Neuronal stem cell (in vitro differentiated cells): ENCODE measurements at regions not wholly inside any gene's neighbourhood (a gene's known extent, or its start where the extent isn't known, plus 50 kb on each side); places are given as distances from the start of the nearest gene placed in this dataset.

ENCODE experiments used
- DNase-seq: peaks from one replicate; pipeline ENCODE4 v3.0.0-alpha.2; 2013; ENCODE audit warnings: low spot score
- H2AFZ ChIP-seq: one replicate; pipeline ENCODE4 v1.6.1; 2013; ENCODE audit warnings: mild to moderate bottlenecking, low read length, inconsistent platforms
- H2AK5ac ChIP-seq: 2 replicates; pipeline ENCODE4 v1.6.1; 2013; ENCODE audit warnings: low read depth, mild to moderate bottlenecking, inconsistent platforms, low read length, moderate library complexity, mixed read lengths
- H2BK120ac ChIP-seq: 2 replicates; pipeline ENCODE4 v1.6.1; 2013; ENCODE audit warnings: low read depth, mild to moderate bottlenecking, inconsistent platforms, low read length, moderate library complexity, mixed read lengths
- H2BK12ac ChIP-seq: one replicate; pipeline ENCODE4 v1.6.1; 2013; ENCODE audit warnings: low read length, inconsistent platforms
- H2BK15ac ChIP-seq: 2 replicates; pipeline ENCODE4 v1.6.1; 2013; ENCODE audit warnings: mild to moderate bottlenecking, low read length, inconsistent platforms, mixed read lengths
- H2BK5ac ChIP-seq: one replicate; pipeline ENCODE4 v1.6.1; 2013; ENCODE audit warnings: inconsistent platforms, mild to moderate bottlenecking, low read length, moderate library complexity
- H3K14ac ChIP-seq: one replicate; pipeline ENCODE4 v1.6.1; 2013; ENCODE audit warnings: low read length, inconsistent platforms
- H3K18ac ChIP-seq: 2 replicates; pipeline ENCODE4 v1.6.1; 2013; ENCODE audit warnings: low read length, inconsistent platforms
- H3K23ac ChIP-seq: 2 replicates; pipeline ENCODE4 v1.6.1; 2013; ENCODE audit warnings: low read depth, mild to moderate bottlenecking, mixed read lengths, low read length, inconsistent platforms; ENCODE audit not compliant: poor library complexity
- H3K27ac ChIP-seq: replicated peaks from 3 replicates; pipeline ENCODE4 v1.5.1; 2013; ENCODE audit warnings: low read length, inconsistent platforms
- H3K27me3 ChIP-seq, 3 experiments: 2 replicates each; pipeline ENCODE4 v1.6.1; 2013; ENCODE audit warnings: low read length in 3 of 3, mild to moderate bottlenecking in 2 of 3, inconsistent platforms in 1 of 3, low read depth in 1 of 3, mixed read lengths in 1 of 3, moderate library complexity in 1 of 3; ENCODE audit not compliant: control insufficient read depth in 3 of 3, insufficient read depth in 3 of 3
- H3K36me3 ChIP-seq, 2 donors: replicated peaks in 1 of 2; 2 replicates each; pipeline ENCODE4 v1.6.1; 2013; ENCODE audit warnings: low read length in 2 of 2; ENCODE audit not compliant: control insufficient read depth in 2 of 2, insufficient read depth in 2 of 2
- H3K4ac ChIP-seq: 2 replicates; pipeline ENCODE4 v1.6.1; 2013; ENCODE audit warnings: inconsistent platforms, mild to moderate bottlenecking, low read length, moderate library complexity
- H3K4me1 ChIP-seq, 2 donors: 1 replicate in 1 of 2; 2 replicates in 1 of 2; pipeline ENCODE4 v1.6.1; 2013; ENCODE audit warnings: low read length in 2 of 2, low read depth in 1 of 2; ENCODE audit not compliant: control insufficient read depth in 2 of 2, insufficient read depth in 1 of 2
- H3K4me2 ChIP-seq: one replicate; pipeline ENCODE4 v1.6.1; 2013; ENCODE audit warnings: mild to moderate bottlenecking, low read length, inconsistent platforms; ENCODE audit not compliant: insufficient read depth, poor library complexity, severe bottlenecking
- H3K4me3 ChIP-seq, 2 donors: 2 replicates each; pipeline ENCODE4 v1.5.1; 2013; ENCODE audit warnings: low read length in 2 of 2, mild to moderate bottlenecking in 2 of 2, inconsistent platforms in 1 of 2, moderate library complexity in 1 of 2
- H3K79me1 ChIP-seq: one replicate; pipeline ENCODE4 v1.6.1; 2013; ENCODE audit warnings: low read depth, mild to moderate bottlenecking, inconsistent platforms, low read length, moderate library complexity
- H3K9ac ChIP-seq: one replicate; pipeline ENCODE4 v1.6.1; 2013; ENCODE audit warnings: mild to moderate bottlenecking, low read depth, low read length, inconsistent platforms; ENCODE audit not compliant: poor library complexity
- H3K9me3 ChIP-seq, 2 donors: replicated peaks in 1 of 2; 2 replicates each; pipeline versions ENCODE3 to v1.6.1; 2013; ENCODE audit warnings: low read length in 2 of 2, mild to moderate bottlenecking in 2 of 2, inconsistent platforms in 1 of 2, low read depth in 1 of 2, mixed read lengths in 1 of 2, moderate library complexity in 1 of 2; ENCODE audit not compliant: control insufficient read depth in 2 of 2, insufficient read depth in 1 of 2
- H4K8ac ChIP-seq: one replicate; pipeline ENCODE4 v1.6.1; 2013; ENCODE audit warnings: low read depth, mild to moderate bottlenecking, inconsistent platforms, low read length, moderate library complexity
- H4K91ac ChIP-seq: one replicate; pipeline ENCODE4 v1.6.1; 2013; ENCODE audit warnings: low read length, low read depth, mild to moderate bottlenecking, inconsistent platforms; ENCODE audit not compliant: poor library complexity
- WGBS, 2 donors: extraction: QIAGEN DNeasy Blood & Tissue Kit; methylation state at CpG; one replicate each; pipeline ENCODE4 v1.1.7; 2013; ENCODE audit warnings: missing lambda C conversion rate in 2 of 2, mixed read lengths in 1 of 2; ENCODE audit not compliant: insufficient read length in 2 of 2, insufficient replicate concordance in 1 of 2; ENCODE audit errors: extremely low coverage in 2 of 2; 5-methylcytosine and 5-hydroxymethylcytosine counted together

- H2BK120ac ChIP-seq, result no peak overlapping the region
- H3K14ac ChIP-seq, result no peak overlapping the region
- no peak overlapping the region for H3K18ac ChIP-seq
- no peak for DNase-seq
- H2BK5ac ChIP-seq, result no peak overlapping the region
- no peaks in the 10 kb centered on the region for H3K9me3 ChIP-seq
- no peak overlapping the region for H4K8ac ChIP-seq
- H3K23ac ChIP-seq, result no peak overlapping the region
- H2BK12ac ChIP-seq, result no peak overlapping the region
- no peak overlapping the region for H3K9ac ChIP-seq
- H3K79me1 ChIP-seq, result no peaks in the 10 kb centered on the region
- no peak overlapping the region for H3K27ac ChIP-seq
- H2AFZ ChIP-seq, result no peak overlapping the region
- H2AK5ac ChIP-seq, result no peak overlapping the region
- no peak overlapping the region for H3K4me2 ChIP-seq
- H3K4me3 ChIP-seq, result no peak overlapping the region
- no peaks in the 10 kb centered on the region for H3K27me3 ChIP-seq
- H2BK15ac ChIP-seq, result no peak overlapping the region
- H3K4me1 ChIP-seq, result peaks cover 0 to 3% of the 10 kb centered on the region in 2 donors
- H3K36me3 ChIP-seq, result peaks cover 0 to 2% of the 10 kb centered on the region in 2 donors
- no peak overlapping the region for H4K91ac ChIP-seq
- H3K4ac ChIP-seq, result no peak overlapping the region
Observed at GRCh38 chr9:71237051-71237450, 115.6 kb upstream of the TRPM3 start.

- Histone ChIP-seq H3K27ac (no peak overlapping the region), H3K4me2 (no peak overlapping the region), H4K8ac (no peak overlapping the region), H2BK15ac (no peak overlapping the region), H3K4ac (no peak overlapping the region), H2BK5ac (no peak overlapping the region), H3K23ac (no peak overlapping the region), H4K91ac (no peak overlapping the region), H2BK120ac (no peak overlapping the region), H3K18ac (no peak overlapping the region), H2AK5ac (no peak overlapping the region), H3K4me3 (no peak overlapping the region), H2AFZ (no peak overlapping the region), H3K9me3 (no peaks in the 10 kb centered on the region), H3K14ac (no peak overlapping the region), H3K27me3 (no peaks in the 10 kb centered on the region), H3K9ac (no peak overlapping the region), H3K79me1 (no peaks in the 10 kb centered on the region), H3K36me3 (peaks cover 0 to 2% of the 10 kb centered on the region in 2 donors), H2BK12ac (no peak overlapping the region), H3K4me1 (peaks cover 0 to 2% of the 10 kb centered on the region in 2 donors)
- WGBS, 2 donors, result no CpG with 5 or more reads among the region's 1 CpG
- DNase-seq, result no peak
Observed at GRCh38 chr9:71233646-71234045, 112.2 kb upstream of the TRPM3 start.

DNA sequence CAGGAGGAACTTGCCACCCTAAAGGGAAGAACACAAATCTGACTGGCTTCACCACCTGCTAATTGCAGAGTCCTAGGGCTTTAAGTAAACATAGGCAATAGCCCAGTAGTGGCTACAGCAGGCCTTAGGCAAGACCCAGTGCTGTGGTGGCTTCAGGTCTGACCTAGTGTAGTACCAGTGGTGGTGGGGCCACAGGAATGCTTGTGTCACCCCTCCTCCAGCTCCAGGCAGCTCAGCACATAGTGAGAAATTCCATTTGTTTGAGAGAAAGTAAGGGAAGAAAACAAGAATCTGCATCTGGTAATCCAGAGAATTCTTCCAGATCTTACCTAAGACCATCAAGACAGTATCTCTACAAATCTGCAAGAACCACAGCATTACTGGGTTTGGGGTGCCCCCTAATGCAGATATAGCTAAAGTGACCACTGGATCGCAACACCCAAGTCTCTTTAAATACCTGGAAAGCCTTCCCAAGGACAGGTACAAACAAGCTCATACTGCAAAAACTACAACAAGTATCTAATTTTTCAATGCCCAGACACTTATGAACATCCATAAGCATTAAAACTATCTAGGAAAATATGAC is 102.6 kb upstream of the TRPM3 start:
- Histone ChIP-seq H2BK5ac (no peak overlapping the region), H2AFZ (no peak overlapping the region), H2BK120ac (peak overlapping the region; percentile 9), H2BK12ac (peak overlapping the region; percentile 73), H3K4ac (no peak overlapping the region), H3K4me1 (peaks cover 0 to 7% of the 10 kb centered on the region in 2 donors), H3K18ac (peak overlapping the region; percentile 71), H3K27me3 (no peaks in the 10 kb centered on the region), H3K79me1 (no peaks in the 10 kb centered on the region), H3K36me3 (no peaks in the 10 kb centered on the region), H3K9ac (no peak overlapping the region), H3K4me3 (no peak overlapping the region), H2AK5ac (no peak overlapping the region), H2BK15ac (no peak overlapping the region), H4K91ac (no peak overlapping the region), H3K23ac (no peak overlapping the region), H3K14ac (peak overlapping the region; percentile 89), H3K9me3 (peaks cover 0 to 5% of the 10 kb centered on the region in 2 donors), H4K8ac (no peak overlapping the region), H3K4me2 (no peak overlapping the region), H3K27ac (no peak overlapping the region)
- DNase-seq, result no peak
- no CpG with 5 or more reads among the region's 1 CpG for WGBS, 2 donors

DNA sequence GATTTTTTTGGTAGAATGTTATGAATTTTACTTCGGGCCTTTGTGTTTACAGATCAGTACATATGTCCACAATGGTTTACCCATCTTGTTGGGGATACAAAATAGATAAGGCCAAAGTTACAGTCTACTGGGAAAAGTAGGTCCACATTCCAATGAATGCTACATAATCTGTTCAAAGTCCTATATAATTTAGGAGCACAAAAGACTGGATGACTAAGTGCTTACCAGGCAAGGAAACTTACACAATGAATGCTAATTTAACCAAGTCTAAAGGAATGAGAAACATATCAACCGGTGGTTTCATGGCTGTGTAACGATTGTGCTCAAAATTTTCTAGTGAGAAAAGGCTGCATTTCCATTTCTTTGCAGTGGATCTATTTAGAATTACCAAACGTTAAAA is 97.4 kb upstream of the TRPM3 start:
- no peak overlapping the region for H4K91ac ChIP-seq
- no peak overlapping the region for H3K23ac ChIP-seq
- no peak overlapping the region for H2BK120ac ChIP-seq
- no peak overlapping the region for H3K4me3 ChIP-seq
- H3K4me1 ChIP-seq, result peaks cover 4 to 21% of the 10 kb centered on the region in 2 donors
- no peak overlapping the region for H3K27ac ChIP-seq
- H2BK12ac ChIP-seq, result no peak overlapping the region
- no CpG with 5 or more reads among the region's 4 CpGs for WGBS, 2 donors
- H3K18ac ChIP-seq, result no peak overlapping the region
- no peak overlapping the region for H3K4ac ChIP-seq
- no peaks in the 10 kb centered on the region for H3K27me3 ChIP-seq
- H3K9me3 ChIP-seq, result peaks cover 0 to 14% of the 10 kb centered on the region in 2 donors
- DNase-seq, result no peak
- no peaks in the 10 kb centered on the region for H3K79me1 ChIP-seq
- no peak overlapping the region for H2BK5ac ChIP-seq
- H2AK5ac ChIP-seq, result no peak overlapping the region
- H3K36me3 ChIP-seq, result no peaks in the 10 kb centered on the region
- no peak overlapping the region for H4K8ac ChIP-seq
- peak overlapping the region; percentile 18 for H2AFZ ChIP-seq
- no peak overlapping the region for H3K4me2 ChIP-seq
- no peak overlapping the region for H2BK15ac ChIP-seq
- H3K14ac ChIP-seq, result no peak overlapping the region
- H3K9ac ChIP-seq, result no peak overlapping the region
